K562 (cell line): ENCODE measurements at regions not wholly inside any gene's neighbourhood (a gene's known extent, or its start where the extent isn't known, plus 50 kb on each side); places are given as distances from the start of the nearest gene placed in this dataset.

Experiments
- ATAC-seq: fragments of 200-7000 bp; cut with Tn5 transposase; 3 replicates; pipeline ENCODE4 v1.9.1; 2020; ENCODE audit warnings: moderate library complexity
- BruUV-seq: library from RNA; stranded (reverse); fragments of 400-500 nt; replicated peaks from 2 replicates; lab custom pipeline; 2021; lab: Mats Ljungman, UMichigan
- CTCF ChIA-PET: fragments of 300-600 bp; formaldehyde crosslinking; extraction: SDS; loops from one replicate; lab custom pipeline; 2021; ENCODE audit warnings: low intra/inter-chr PET ratio; lab: Yijun Ruan, JAX
- POLR2A ChIA-PET: fragments of 300-600, 350-650 bp; sonication (Branson Sonifier 250); formaldehyde crosslinking; extraction: SDS; loops from one replicate; lab custom pipeline; 2021; ENCODE audit warnings: antibody characterized with exemption, inconsistent platforms; lab: Yijun Ruan, JAX
- DNase-seq, 4 experiments: peaks; one replicate each; pipeline versions ENCODE4 v3.0.0 to v3.0.0-alpha.2; 2011 to 2018; ENCODE audit warnings: low spot score in 3 of 4, mixed read lengths in 3 of 4; ENCODE audit errors: extremely low read depth in 1 of 4
- FAIRE-seq: peaks from 2 replicates; lab custom pipeline; 2011; peaks lifted over from hg19 to GRCh38; lab: Jason Lieb, UNC
- H2AFZ ChIP-seq: 2 replicates; pipeline ENCODE4 v1.6.0; 2011; ENCODE audit warnings: low read depth, low read length, control low read depth, inconsistent platforms
- H3K27ac ChIP-seq: fragments of 200-600 bp; 3 replicates; pipeline ENCODE4 v1.8.0; 2011; ENCODE audit warnings: low read depth, mild to moderate bottlenecking, control low read depth, inconsistent platforms, low read length, moderate library complexity, mixed read lengths; ENCODE audit errors: extremely low read depth
- H3K27me3 ChIP-seq, 2 experiments: fragments of 300-600 bp in 1 of 2; 2 replicates in 1 of 2; 3 replicates in 1 of 2; pipeline versions ENCODE4 v1.6.0 to v1.8.0; 2011; ENCODE audit warnings: inconsistent platforms in 2 of 2, low read length in 2 of 2, mild to moderate bottlenecking in 1 of 2, mixed read lengths in 1 of 2, moderate library complexity in 1 of 2; ENCODE audit not compliant: control insufficient read depth in 2 of 2, insufficient read depth in 2 of 2
- H3K36me3 ChIP-seq: fragments of 300-600 bp; 3 replicates; pipeline ENCODE4 v1.8.0; 2011; ENCODE audit warnings: mild to moderate bottlenecking, low read length, inconsistent platforms; ENCODE audit not compliant: control insufficient read depth, insufficient read depth
- H3K4me1 ChIP-seq, 2 experiments: fragments of 200-600 bp in 1 of 2; replicated peaks in 1 of 2; 2 replicates in 1 of 2; 3 replicates in 1 of 2; pipeline versions ENCODE4 v1.5.1 to v1.8.0; 2011; ENCODE audit warnings: inconsistent platforms in 2 of 2, low read length in 2 of 2, mild to moderate bottlenecking in 1 of 2, mixed read lengths in 1 of 2, moderate library complexity in 1 of 2; ENCODE audit not compliant: control insufficient read depth in 2 of 2, insufficient read depth in 2 of 2
- H3K4me2 ChIP-seq: 2 replicates; pipeline ENCODE4 v1.6.1; 2011; ENCODE audit warnings: low read length, control low read depth, inconsistent platforms, mixed read lengths; ENCODE audit not compliant: insufficient read depth
- H3K4me3 ChIP-seq: fragments of 200-600 bp; sonication (generic), shearing (Covaris generic); 2 replicates; pipeline ENCODE4 v1.5.1; 2016; ENCODE audit warnings: control low read depth, inconsistent platforms
- H3K79me2 ChIP-seq: fragments of 200-600 bp; 3 replicates; pipeline ENCODE4 v1.8.0; 2011; ENCODE audit warnings: low read length, inconsistent platforms; ENCODE audit not compliant: control insufficient read depth, insufficient read depth
- H3K9ac ChIP-seq, 2 experiments: 2 replicates each; pipeline versions ENCODE4 v1.6.0 to v1.6.1; 2011; ENCODE audit warnings: low read depth in 2 of 2, low read length in 2 of 2, control low read depth in 1 of 2, inconsistent platforms in 1 of 2, mild to moderate bottlenecking in 1 of 2, mixed read lengths in 1 of 2; ENCODE audit not compliant: insufficient read depth in 1 of 2
- H3K9me1 ChIP-seq: one replicate; pipeline ENCODE4 v1.6.0; 2011; ENCODE audit warnings: inconsistent platforms, mild to moderate bottlenecking, low read length, moderate library complexity; ENCODE audit not compliant: control insufficient read depth, insufficient read depth
- H3K9me3 ChIP-seq: replicated peaks from 2 replicates; pipeline ENCODE4 v1.5.1; 2011; ENCODE audit warnings: low read depth, low read length, inconsistent platforms; ENCODE audit not compliant: control insufficient read depth, insufficient read depth
- H4K20me1 ChIP-seq: replicated peaks from 2 replicates; pipeline ENCODE4 v1.6.1; 2011; ENCODE audit warnings: low read length, inconsistent platforms, mixed read lengths; ENCODE audit not compliant: control insufficient read depth, insufficient read depth
- ETS2 ChIP-seq: IDR thresholded peaks from 2 replicates; pipeline ENCODE4 v1.6.1; 2016; ENCODE audit warnings: borderline replicate concordance, missing genetic modification characterization, mild to moderate bottlenecking, moderate library complexity, missing compliant biosample characterization; ENCODE audit not compliant: poor library complexity, severe bottlenecking
- FOXM1 ChIP-seq, 2 experiments: fragments of 450-650 bp in 1 of 2; sonication (generic) in 1 of 2; formaldehyde crosslinking in 1 of 2; IDR thresholded peaks; 2 replicates each; pipeline versions ENCODE4 v1.6.1 to v1.9.0; 2017 to 2022; ENCODE audit warnings: low read depth in 2 of 2, mild to moderate bottlenecking in 2 of 2, missing genetic modification reagents in 1 of 2, moderate library complexity in 1 of 2
- HNRNPLL ChIP-seq: fragments of 200-400 bp; formaldehyde crosslinking; IDR thresholded peaks from 2 replicates; pipeline ENCODE4 v1.6.1; 2017; ENCODE audit warnings: low read length, low read depth, mild to moderate bottlenecking; ENCODE audit not compliant: poor library complexity, severe bottlenecking
- NCOA2 ChIP-seq, 2 experiments: fragments of 450-650 bp; IDR thresholded peaks; 2 replicates each; pipeline ENCODE4 v1.6.1; 2018; ENCODE audit warnings: mild to moderate bottlenecking in 2 of 2, moderate library complexity in 1 of 2; ENCODE audit not compliant: partially characterized antibody in 2 of 2
- RBM39 ChIP-seq: fragments of 200-400 bp; formaldehyde crosslinking; optimal IDR thresholded peaks from 2 replicates; pipeline ENCODE3; 2018; ENCODE audit warnings: low read depth, low read length
- RUNX1 ChIP-seq: sonication (generic); IDR thresholded peaks from 2 replicates; pipeline ENCODE4 v1.6.1; 2016; ENCODE audit warnings: antibody characterized with exemption, low read depth
- SNRNP70 ChIP-seq: fragments of 200-400 bp; formaldehyde crosslinking; optimal IDR thresholded peaks from 2 replicates; pipeline ENCODE3; 2017; ENCODE audit warnings: low read depth, low read length
- U2AF2 ChIP-seq: fragments of 200-400 bp; formaldehyde crosslinking; optimal IDR thresholded peaks from 2 replicates; pipeline ENCODE3; 2017; ENCODE audit warnings: low read depth, mild to moderate bottlenecking, low read length
- ZKSCAN3 ChIP-seq: fragments of 250-450 bp; sonication (Bioruptor Pico); IDR thresholded peaks from 2 replicates; pipeline ENCODE4 v1.4.0; 2020
- ZNF174 ChIP-seq: fragments of 250-450 bp; sonication (Bioruptor Pico); IDR thresholded peaks from 2 replicates; pipeline ENCODE4 v1.4.0; 2020; ENCODE audit warnings: mild to moderate bottlenecking
- ZNF583 ChIP-seq: fragments of 250-450 bp; sonication (Bioruptor Pico); IDR thresholded peaks from 2 replicates; pipeline ENCODE4 v1.4.0; 2020
- whole genome bisulfite sequencing: fragments of 100-300 bp; shearing (Covaris generic); methylation state at CpG from one replicate; pipeline ENCODE4 v1.1.6; 2016; ENCODE audit warnings: low coverage, mixed read lengths; ENCODE audit not compliant: insufficient coverage; ENCODE audit errors: missing lambda C conversion rate; 5-methylcytosine and 5-hydroxymethylcytosine counted together
- in situ Hi-C: fragments of 300-500 bp; cut with MboI; formaldehyde crosslinking; loops from 4 replicates; pipeline ENCODE4 v1.15.0; 2018; ENCODE audit warnings: inconsistent platforms, mixed read lengths
- intact Hi-C: fragments of 100-400 bp; cut with micrococcal nuclease; formaldehyde crosslinking; loops from 2 replicates; pipeline ENCODE4 v1.14.2; 2022
- TF ChIP-seq, protein P1 (sequence below): sonication (generic); formaldehyde crosslinking; IDR thresholded peaks from 2 replicates; pipeline ENCODE4 v1.9.0; 2022; ENCODE audit warnings: mild to moderate bottlenecking, missing genetic modification reagents
- TF ChIP-seq, protein P2 (sequence below): fragments of 450-650 bp; formaldehyde crosslinking; IDR thresholded peaks from 2 replicates; pipeline ENCODE4 v1.4.0; 2022; ENCODE audit warnings: missing genetic modification characterization

DNA sequence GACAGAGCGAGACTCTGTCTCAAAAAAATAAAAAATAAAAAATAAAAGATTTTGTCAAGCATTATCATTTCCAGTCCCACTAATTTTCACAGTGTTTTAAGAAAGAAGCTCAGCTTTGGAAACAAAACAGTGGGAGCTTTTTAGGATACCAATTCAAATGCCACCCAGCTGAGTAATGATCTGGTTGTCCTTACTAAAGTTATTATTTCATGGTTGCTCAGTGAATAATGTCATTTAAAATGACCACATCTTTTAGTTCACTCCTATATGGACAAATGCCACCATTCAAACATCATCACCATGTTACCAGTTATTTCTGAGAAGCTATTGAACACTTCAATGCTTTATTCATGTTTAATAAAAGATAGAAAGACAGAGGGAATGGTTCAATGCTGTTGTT is 365.0 kb downstream of the CCER1 start:
- DNase-seq = no peak
- 0% methylated on average over 1 of the region's 1 CpG for WGBS
- Histone ChIP-seq H3K27me3 (no peaks in the 10 kb centered on the region), H3K4me3 (no peak overlapping the region), H3K79me2 (no peaks in the 10 kb centered on the region), H3K36me3 (no peaks in the 10 kb centered on the region), H2AFZ (no peak overlapping the region), H3K9me3 (no peaks in the 10 kb centered on the region), H3K4me2 (no peak overlapping the region), H3K4me1 (no peaks in the 10 kb centered on the region), H3K9me1 (no peaks in the 10 kb centered on the region), H3K27ac (no peak overlapping the region), H3K9ac (no peak overlapping the region), H4K20me1 (no peaks in the 10 kb centered on the region)
- ChIA-PET POLR2A (no interaction called here), CTCF (no interaction called here)
- no peak for ATAC-seq
- no peak for FAIRE-seq
- intact Hi-C loops (no loop called here), in situ Hi-C loops (no loop called here)
- BruUV-seq = no TSS peak
- TF ChIP-seq ETS2 (tag) (no peak), FOXM1 (IDR thresholded peaks at IDR 0.05; ENCODE audit: low read depth) (no peak), FOXM1 (CRISPR knock-in tag; IDR thresholded peaks at IDR 0.05; ENCODE audit: low read depth) (no peak), NCOA2 (IDR thresholded peaks at IDR 0.05; ENCODE audit: partially characterized antibody in 2 of 2) (no peak), SNRNP70 (no peak), HNRNPLL (no peak), ZKSCAN3 (CRISPR knock-in tag) (no peak), ZNF583 (CRISPR knock-in tag) (no peak), ZNF174 (CRISPR knock-in tag) (no peak), RUNX1 (no peak), U2AF2 (no peak), RBM39 (no peak)
- TF ChIP-seq, protein P1, sequence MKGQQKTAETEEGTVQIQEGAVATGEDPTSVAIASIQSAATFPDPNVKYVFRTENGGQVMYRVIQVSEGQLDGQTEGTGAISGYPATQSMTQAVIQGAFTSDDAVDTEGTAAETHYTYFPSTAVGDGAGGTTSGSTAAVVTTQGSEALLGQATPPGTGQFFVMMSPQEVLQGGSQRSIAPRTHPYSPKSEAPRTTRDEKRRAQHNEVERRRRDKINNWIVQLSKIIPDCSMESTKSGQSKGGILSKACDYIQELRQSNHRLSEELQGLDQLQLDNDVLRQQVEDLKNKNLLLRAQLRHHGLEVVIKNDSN (CRISPR knock-in tag) = no peak
- TF ChIP-seq, protein P2, sequence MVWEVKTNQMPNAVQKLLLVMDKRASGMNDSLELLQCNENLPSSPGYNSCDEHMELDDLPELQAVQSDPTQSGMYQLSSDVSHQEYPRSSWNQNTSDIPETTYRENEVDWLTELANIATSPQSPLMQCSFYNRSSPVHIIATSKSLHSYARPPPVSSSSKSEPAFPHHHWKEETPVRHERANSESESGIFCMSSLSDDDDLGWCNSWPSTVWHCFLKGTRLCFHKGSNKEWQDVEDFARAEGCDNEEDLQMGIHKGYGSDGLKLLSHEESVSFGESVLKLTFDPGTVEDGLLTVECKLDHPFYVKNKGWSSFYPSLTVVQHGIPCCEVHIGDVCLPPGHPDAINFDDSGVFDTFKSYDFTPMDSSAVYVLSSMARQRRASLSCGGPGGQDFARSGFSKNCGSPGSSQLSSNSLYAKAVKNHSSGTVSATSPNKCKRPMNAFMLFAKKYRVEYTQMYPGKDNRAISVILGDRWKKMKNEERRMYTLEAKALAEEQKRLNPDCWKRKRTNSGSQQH (CRISPR knock-in tag) = no peak
- TF ChIP-seq, all 486 proteins: peak for 0
